Activated CD4-positive, CD25-positive, alpha-beta regulatory T cell (primary cell): ENCODE measurements at regions not wholly inside any gene's neighbourhood (a gene's known extent, or its start where the extent isn't known, plus 50 kb on each side); places are given as distances from the start of the nearest gene placed in this dataset.

Experiments
- DNase-seq, 4 experiments: peaks; one replicate each; lab custom pipeline; 2025; lab: John Stamatoyannopoulos, UW

DNA sequence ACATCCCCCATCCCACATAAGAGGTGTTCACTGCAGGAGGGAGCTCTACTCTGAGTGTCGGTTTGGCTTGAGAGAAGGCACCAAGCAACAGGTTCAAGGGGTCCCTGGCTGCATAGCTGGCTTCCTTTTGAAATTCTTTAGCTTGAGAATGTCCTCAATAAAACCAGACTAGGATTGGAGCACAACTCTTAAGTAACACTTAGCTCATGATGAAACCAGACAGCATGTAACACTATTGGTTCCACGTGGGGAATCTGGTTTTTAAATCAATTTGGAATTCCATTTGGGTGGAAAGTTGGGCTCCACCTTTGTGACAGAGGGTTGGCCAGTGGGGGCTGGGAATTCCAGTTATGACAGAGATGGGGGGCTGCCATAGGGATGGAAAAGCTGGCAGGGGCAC, 281.2 kb downstream of the TLE3 start:
- no peak for DNase-seq

DNA sequence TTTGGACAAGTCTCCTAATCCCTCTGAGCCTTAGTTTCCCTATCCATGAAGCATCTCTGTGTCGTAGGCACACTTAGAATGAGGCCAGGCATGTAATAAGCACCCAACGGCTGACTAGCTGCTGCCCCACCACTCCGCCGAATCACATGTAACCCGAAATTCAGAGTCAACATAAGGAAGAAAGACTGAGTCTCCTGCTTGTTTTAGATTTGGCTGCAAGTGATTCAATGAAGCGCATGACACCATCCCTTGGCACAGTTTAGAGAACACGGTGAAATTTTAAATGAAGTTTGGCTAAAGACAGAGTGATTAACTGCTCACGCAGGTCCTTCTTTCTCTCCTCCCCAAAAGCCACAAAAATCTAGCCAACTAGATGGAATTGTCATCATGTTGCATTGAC, 279.2 kb downstream of the TLE3 start:
- no peak for DNase-seq

DNA sequence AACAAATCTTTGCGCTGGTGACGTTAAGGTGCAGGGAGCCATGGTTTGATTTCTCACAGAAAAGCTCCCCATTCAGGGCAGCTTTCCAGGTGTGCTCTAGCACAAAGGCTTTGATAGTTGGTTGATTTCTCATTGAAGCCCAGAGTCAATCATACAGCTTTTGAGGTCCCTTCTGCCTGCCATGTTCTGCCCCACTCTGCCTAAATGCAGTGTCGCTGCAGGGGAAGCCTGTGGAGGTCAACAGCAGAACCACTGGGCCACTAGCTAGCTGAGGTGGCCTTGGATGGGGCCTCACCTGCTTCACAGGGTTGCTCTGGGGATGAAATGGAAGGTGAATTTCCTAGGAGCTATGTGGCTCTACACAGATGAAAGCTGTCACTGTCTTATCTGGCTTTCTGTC, 278.3 kb downstream of the TLE3 start:
- DNase-seq, result no peak

DNA sequence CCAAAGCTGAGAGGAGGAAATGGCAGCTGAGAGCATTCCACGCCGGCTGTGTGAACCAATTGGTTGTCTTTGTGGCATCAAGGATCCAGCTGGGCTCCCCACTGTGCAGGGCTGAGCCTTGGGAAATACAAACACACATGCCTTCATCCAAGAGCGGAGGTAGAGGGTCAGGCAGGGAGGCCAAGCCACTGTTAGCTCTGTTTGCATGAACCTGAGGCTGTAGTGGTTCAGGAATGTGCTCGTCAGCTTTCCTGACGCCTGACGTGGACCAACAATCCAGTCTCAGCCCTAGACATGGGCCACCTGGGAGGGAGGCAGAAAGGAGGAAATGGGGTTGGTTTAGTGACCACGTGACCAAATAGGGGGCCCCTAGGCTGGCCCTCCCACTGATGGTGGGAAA, 276.9 kb downstream of the TLE3 start:
- DNase-seq, result no peak

DNA sequence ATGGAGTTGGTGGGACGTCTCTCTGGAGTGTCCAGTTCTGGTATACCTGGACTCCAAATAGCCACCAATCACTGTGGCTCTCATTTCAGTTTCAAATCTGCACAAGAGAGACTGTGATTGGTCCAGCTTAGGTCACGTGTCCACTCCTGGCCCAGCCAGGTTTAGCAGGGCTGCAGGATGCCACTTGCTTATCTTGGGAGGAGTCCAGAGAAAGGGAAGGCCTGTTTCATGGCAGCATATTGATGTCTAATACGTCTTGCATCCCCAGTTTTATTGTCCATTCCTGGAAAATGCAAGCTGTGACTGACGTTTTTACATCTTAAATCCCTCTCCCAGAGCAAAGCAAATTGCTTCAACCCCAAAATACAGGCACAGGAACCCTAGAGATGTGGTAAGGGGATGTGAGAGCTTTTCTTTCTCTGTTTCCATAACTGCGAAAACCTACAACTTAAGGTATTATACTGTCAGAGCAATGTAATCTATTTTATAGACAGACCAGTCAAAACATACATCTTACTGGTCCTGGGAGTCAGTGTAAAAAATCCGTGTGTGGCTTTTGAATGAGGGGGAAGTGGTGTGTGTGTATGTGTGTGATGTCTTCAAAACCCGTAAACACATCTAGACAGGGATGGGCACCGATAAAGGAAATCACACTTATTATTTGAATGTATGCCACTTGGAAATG, 274.4 kb downstream of the TLE3 start:
- no peak for DNase-seq

DNA sequence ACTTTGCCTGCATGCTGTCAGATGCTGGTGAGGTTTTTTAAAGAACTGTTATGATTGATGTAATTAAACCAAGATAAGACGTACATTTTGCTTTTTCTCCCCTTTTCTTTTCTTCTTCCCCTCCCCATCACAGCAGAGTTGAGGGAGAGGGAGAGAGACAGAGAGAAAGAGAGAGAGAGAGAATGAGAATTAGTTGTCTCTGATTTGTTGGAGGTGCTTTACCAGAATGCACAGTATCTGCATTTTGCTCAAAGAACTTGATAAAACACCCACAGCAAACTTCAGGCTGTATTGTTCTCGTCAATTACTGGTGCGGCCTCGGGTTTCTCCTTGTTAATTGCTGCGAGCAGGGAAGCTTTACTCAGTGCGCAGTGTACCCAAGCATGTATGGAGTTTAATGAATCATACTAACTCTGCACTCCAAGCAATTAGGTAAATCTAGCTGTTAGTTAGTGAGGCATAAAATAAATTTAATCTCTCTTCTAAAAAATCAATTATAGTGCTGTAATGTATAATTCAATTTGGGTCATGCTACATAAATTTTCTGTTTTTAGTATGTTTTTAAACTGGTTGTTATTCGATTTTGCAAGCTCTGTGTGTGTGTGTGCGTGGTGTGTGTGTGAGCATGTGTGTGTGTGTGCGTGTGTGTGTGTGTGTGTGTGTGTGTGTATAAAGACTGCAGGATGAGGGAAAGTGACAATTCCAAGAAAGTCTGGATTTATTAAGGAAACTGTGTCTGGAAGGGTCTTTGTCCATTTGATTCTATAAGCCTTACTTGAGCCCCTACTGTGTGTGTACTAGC, 273.4 kb downstream of the TLE3 start:
- DNase-seq, result no peak

DNA sequence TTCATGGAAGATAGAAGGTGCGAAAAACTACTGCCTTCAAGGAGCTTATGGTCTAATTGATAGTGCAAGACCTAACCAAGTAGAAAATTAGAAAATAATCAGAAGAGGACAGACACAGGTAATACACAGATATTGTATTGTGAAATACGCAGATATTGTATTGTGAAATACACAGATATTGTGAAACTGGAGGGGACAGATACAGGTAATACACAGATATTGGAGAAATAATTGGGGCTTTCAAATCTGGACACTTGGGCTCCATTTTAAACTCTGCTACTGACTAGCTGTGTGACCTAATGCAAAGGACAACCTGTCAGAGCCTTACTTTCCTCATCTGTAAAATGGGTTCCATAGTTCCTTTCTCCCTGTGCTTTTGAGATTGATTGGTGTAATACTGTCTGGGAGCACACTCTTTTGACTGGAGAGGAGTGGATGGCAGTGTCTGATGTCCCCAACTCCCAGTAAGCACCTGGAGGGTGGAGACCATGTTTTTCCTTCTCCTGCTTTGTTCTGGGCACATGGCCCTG, 272.8 kb downstream of the TLE3 start:
- DNase-seq, result no peak

DNA sequence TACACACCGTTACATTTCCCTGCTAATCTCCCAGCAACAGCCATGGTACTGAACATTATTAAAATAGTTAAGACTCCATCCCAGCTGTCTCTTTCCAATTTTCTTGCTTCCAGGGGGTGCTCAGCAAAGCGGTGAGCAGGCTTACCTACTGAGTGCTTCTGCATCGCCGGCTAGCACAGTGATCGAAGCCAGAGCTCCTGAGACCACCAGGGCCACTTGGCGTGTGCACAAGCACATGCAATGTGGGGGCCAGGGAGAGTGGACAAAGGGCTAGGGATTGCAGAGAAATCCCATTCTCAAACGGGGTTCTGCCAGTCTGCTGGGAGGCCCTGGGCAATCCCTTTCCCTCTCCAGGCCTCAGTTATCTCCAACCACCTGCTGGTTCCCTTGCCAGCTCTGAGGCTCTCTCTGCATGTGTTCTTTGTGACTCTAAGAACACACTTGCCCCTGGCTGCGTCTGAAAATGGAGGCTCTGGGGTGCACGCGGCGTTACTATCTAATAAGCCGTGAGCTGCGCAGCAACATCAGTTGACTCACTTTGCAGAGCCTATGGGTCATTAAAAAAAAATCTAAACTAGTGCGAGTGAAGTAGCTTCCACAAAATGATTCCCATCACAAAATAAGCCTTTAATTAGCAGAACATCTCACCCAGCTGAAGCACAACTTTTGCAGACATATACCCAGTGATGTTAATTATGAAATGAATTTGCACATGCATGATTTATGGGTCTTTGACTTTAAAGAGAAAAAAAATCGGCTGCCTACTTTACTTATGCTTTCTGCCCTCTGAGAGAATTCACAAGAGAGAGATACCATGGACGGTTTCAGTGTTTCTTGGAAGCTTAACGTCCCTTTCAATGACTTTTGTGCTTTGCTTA, 271.5 kb downstream of the TLE3 start:
- no peak for DNase-seq

DNA sequence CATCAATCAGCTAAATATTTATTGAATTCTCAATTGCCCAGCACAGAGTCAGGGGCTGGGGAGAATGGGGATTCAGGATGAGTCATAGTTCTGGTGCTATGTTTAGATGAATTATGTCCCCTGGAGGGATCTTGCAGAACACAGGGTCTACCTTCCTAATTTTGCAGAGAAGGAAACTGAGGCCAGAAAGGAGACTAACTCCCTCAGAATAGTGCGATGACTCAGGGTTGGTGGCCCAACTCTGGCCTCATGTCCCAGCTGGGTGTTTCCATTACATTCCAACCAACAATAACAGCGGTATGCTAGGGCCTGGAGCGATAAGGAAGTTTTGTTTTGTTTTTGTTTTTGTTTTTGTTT, 270.9 kb downstream of the TLE3 start:
- DNase-seq, result no peak

DNA sequence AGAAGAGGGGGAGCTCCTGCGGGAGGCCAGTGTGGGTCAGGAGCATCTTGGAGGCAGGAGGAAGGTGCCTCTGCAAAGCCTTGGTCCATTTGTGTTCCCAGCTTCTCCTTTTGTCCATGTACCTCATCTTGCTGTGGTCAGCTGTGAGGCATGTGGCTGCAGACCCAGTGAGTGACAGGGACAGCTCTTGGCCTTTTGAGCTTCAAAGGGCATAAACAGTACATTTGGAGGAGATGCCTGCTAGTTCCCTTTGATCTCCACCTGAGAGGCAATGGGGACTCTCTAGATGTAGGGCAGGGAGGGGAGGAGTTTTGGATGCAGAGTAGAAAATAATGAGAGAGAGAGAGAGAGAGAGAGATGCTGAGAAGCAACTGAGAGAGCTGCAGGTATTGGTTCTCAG, 270.0 kb downstream of the TLE3 start:
- no peak for DNase-seq

DNA sequence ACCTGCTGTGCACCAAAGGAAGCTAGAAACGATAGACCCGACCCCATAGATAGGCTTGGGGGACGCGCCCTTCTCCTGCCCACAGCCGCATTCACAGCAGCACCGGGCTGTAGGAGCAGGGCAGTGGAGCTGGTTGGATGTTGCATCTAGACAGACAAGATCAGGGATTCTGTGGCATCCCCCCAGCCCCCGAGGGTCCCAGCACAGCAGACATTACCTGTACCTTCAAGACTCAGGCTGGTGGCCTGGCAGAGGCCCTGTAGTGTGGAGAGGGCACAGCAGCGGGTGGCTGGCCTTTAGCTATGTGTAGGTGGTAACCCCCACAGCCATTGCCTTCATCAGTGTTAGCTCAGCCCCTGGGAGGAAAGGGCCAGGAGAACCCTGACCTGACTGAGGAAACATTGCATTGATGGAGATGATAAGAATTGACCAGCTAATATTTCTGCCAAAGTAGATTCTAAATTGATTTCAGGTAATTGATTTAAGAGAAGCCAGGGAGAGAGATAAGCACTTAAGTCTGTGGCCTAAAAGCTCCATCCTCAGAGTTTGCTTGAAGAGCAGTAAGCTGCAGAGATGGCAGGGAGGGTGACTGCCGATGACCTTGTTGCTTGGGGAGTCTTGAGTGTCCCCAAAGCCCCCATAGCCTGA, 269.4 kb downstream of the TLE3 start:
- DNase-seq, result no peak

DNA sequence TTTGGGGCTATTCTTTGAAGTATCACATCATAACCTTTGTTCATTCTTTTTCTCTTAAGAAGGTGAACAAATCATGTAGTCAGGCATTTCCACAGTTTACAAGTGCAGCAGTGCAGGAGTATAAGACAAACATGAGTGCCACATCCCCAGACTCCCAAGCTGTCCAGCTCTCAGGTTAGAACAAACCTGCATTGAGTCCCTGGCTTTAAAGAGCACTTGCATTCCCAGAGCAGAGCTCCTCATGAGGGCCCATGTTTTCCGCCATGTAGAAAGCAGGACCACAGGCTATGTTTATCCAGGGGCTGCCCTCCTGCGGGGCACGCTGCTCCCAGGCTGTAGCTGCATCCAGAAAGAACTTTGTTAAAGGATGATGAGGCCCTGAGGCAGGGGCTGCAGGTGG, 267.7 kb downstream of the TLE3 start:
- no peak for DNase-seq

DNA sequence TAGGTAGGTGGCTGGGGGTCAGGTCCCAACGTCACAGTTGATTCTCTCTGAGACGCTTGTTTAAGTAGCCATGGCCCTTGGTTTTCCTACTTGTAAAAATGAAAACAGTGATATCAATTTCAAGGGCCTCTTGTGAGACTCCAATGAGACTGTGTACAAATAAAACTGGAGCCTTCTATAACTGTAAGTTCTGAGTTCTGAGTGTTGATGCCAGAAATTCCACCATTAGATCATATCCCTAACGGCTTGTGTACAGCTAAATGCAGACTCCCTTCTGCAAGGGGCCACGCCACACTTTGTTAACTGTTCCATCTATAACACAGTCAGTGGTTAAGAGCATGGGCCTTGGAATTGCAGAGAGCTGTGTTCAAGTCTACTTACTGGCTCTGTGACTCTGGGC, 267.3 kb downstream of the TLE3 start:
- no peak for DNase-seq

DNA sequence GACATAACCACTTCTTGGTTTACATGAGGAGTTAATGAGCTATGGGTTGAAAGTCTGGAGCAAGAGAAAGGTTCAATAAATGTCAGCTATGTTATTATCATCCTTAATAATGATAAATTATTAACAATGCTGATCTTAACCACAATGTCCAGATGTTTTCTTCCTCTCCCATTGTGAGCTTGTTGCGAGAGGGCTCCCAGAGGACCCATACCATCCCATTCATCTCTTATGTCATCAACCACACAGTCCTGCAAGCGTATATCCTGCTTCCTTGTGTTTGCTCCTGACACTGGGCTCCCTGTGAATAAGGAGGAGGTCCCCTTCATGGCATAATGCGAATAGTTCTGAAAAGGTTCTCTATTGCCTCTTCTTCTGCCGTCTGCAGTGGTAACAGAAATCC, 266.8 kb downstream of the TLE3 start:
- no peak for DNase-seq

DNA sequence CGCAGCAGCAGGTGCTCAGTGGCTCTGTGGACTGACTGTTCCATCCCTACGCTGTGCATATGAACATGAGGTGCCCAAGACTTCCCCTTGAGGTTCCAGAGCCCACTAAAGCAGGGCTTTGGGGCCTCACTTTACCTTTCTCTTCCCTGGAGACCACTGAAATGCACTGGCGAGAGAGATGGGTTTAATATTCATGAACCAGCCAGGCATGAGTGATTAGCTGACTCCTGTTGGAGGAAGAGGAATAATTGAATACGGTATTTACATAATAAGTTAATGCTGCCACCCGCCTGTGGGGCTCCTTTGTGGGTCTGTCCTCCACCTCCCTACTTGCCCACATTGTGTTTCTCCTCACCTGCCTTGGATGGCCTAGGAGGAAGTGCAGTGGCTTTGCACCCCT, 263.4 kb downstream of the TLE3 start:
- DNase-seq, result no peak

DNA sequence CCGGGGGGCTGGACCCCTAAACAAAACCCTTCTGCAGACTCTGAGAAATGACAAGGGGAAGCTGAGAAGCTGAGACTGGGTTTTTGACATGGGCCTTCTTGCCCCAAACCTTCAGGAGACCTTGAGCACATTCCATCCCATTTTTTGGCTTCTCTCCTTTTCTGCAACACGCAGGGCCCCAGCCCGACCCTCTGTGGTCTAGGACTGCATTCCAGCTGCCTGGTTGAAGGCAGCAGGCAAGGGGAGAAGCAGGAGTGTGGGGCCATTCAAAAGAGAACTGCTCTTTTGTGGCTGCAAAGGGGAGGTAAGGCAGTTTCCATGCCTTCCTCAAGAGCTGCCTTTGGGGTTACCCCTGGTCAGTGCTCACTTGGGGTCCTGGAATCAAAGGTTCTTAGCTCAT, 263.0 kb downstream of the TLE3 start:
- no peak for DNase-seq

DNA sequence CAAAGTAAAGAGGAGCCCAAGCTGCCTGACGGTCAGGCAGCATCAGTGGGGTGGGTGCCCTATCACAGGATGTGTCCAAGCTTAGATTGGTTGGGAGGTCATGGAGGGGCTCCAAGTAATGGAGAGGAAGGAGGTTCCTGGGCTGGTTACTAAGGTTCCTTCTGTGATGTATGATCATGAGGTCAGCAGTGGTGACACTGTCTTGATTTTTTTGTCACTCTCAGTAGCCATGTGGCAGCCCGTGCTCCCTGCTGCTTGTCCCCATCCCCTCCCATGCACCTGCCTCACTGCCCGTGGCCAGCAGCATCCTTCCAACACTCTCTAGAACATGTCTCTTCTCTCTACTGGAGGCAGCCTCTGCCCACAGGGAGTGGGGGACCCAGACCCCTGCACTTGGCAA, 261.7 kb downstream of the TLE3 start:
- no peak for DNase-seq

DNA sequence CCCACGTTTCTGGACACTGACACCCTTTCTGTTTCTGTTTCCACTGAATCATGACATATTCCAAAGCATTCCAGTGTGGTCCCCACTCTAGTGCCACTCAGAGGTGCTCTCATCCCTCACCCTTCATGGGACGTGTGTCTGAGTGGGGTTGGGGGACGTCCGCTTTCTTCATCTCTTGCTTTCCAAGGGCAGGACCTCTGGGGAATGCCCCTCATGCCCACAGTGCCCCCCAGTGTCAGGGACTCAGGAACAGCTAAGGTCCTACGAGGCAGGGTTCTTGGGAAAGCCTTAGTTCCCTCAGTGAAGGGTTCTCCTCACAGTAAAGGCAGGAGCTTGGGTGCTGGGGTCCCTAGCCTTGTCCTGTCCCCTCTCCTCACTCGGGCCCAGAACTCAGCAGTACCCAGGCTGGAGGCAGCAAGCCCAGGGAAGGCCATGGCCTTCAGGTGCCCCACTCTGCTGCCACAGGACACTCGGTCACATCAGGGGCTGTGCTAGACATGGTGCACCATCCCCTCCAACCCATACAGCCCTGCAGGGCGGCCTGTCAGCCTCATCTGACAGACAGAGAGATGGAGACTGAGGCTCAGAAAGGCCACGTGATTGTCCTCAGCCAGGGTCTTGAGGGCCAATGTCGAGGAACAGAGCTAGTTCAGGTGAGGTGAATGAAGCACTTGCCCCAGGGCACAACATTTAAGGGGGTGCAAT, 261.0 kb downstream of the TLE3 start:
- no peak for DNase-seq

DNA sequence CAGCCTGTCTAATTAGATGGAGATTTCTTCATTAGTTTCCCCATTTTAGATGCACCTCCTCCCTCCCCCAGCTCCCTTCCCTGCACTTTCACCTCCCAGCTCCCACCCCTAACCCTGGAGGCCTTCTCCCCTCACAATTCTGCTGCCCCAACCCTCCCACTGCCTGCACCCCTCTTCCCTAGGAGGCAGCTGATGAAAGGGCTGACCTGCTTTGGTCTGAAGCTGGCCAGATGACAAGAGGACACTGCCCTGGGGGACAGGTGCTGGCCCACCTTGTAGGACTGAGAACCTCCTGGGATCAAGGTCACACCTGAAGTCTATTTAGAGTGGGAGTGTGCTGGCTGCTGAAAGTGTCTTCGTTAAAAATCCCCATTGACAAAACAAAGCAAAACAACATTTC, 259.4 kb downstream of the TLE3 start:
- DNase-seq, result no peak

DNA sequence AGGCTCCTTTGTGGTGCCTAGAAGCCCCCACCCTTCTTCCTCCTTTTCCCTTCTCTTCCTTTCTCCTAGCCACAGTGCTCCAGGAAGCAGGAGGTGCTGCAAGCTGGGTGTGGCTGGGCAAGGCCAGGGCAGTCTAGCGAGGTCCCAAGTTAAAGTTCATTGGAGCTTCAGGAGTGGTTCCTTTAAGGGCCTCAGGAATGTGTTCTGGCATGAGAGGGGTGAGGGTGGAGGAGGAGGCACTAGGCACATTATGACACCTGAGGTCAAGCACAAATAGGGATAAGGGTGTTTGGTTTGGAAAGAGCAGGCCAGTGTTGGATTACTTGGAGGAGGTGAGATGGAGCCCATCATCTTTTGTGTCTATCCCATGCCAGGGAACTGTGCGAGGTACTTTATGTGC, 258.7 kb downstream of the TLE3 start:
- DNase-seq, result no peak

DNA sequence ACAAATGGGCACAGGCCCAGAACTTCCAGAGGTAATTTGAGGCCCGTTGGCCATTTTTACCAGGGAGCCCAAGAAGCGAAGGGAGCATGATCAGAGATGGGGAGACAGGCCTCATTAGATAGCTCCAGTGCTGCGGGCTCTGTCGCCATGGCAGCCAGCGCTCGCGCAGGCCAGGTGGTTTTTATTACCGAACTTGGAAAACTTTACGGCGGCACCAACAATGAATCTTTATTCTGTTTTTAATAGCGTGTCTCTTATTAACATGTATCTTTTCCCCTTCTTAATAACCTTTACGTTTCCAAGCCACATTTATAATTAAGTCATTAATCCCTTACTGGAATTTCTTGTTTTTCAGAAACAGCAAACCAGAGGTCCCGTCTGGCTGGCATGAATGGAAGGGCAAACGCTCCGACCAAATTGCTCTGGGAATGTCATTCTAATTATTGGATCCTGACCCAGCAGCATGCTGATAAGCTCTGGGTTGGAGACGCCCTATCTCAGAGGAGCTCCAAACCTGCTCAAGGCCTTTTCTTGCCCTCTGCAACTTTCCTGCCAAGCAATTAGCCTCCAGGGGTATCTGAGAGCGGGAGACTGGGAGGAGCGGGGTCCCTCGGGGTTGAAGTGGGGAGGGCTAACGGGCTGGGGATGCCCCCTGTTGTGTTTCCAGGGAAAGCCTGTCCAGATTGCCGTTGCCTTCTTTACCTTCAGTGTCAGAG, 256.4 kb downstream of the TLE3 start:
- no peak for DNase-seq
